HepG2 (cell line): ENCODE measurements at regions not wholly inside any gene's neighbourhood (a gene's known extent, or its start where the extent isn't known, plus 50 kb on each side); places are given as distances from the start of the nearest gene placed in this dataset.

ENCODE experiments used
- DDIT3 ChIP-seq: sonication (generic); formaldehyde crosslinking; IDR thresholded peaks from 2 replicates; pipeline ENCODE4 v1.4.0; 2020; ENCODE audit warnings: mild to moderate bottlenecking, missing genetic modification reagents
- FOXJ3 ChIP-seq: sonication (generic); formaldehyde crosslinking; IDR thresholded peaks from 2 replicates; pipeline ENCODE4 v1.4.0; 2020; ENCODE audit warnings: missing genetic modification reagents, mild to moderate bottlenecking, borderline replicate concordance
- JUND ChIP-seq: sonication (generic); formaldehyde crosslinking; IDR thresholded peaks from 2 replicates; pipeline ENCODE4 v1.8.0; 2022; ENCODE audit warnings: mild to moderate bottlenecking, missing genetic modification reagents
- NR1H2 ChIP-seq: sonication (generic); formaldehyde crosslinking; IDR thresholded peaks from 2 replicates; pipeline ENCODE4 v1.8.1; 2022; ENCODE audit warnings: low read depth, missing genetic modification reagents, borderline replicate concordance
- NR2F1 ChIP-seq, 2 experiments: fragments of 450-650 bp in 1 of 2; formaldehyde crosslinking in 1 of 2; IDR thresholded peaks; 2 replicates each; pipeline versions ENCODE4 v1.5.0 to v1.6.1; 2016 to 2020; ENCODE audit warnings: mild to moderate bottlenecking in 1 of 2, missing compliant biosample characterization in 1 of 2, missing genetic modification reagents in 1 of 2, moderate library complexity in 1 of 2
- PAXIP1 ChIP-seq: sonication (generic); formaldehyde crosslinking; conservative IDR thresholded peaks from 2 replicates; pipeline ENCODE4 v1.4.0; 2020; ENCODE audit warnings: mild to moderate bottlenecking, missing genetic modification reagents, moderate library complexity
- POLR2A ChIP-seq, 2 experiments: IDR thresholded peaks; 2 replicates each; pipeline ENCODE4 v1.6.1; 2011; ENCODE audit warnings: low read depth in 2 of 2, low read length in 2 of 2, mild to moderate bottlenecking in 1 of 2, moderate library complexity in 1 of 2; ENCODE audit not compliant: insufficient read depth in 1 of 2
- PPARG ChIP-seq: conservative IDR thresholded peaks from 2 replicates; pipeline ENCODE4 v1.6.1; 2016; ENCODE audit warnings: missing biosample characterization, missing genetic modification reagents
- SCMH1 ChIP-seq: sonication (generic); formaldehyde crosslinking; IDR thresholded peaks from 2 replicates; pipeline ENCODE4 v1.9.0; 2021; ENCODE audit warnings: missing genetic modification reagents, mild to moderate bottlenecking, borderline replicate concordance
- SNAI1 ChIP-seq: sonication (generic); formaldehyde crosslinking; IDR thresholded peaks from 2 replicates; pipeline ENCODE4 v1.5.0; 2020; ENCODE audit warnings: mild to moderate bottlenecking, missing genetic modification reagents, borderline replicate concordance
- TBL1XR1 ChIP-seq: fragments of 150-350 bp; IDR thresholded peaks from 2 replicates; pipeline ENCODE4 v1.6.1; 2014; ENCODE audit warnings: borderline replicate concordance, low read length; ENCODE audit not compliant: partially characterized antibody
- ZBTB8A ChIP-seq: sonication (generic); formaldehyde crosslinking; IDR thresholded peaks from 2 replicates; pipeline ENCODE4 v1.4.0; 2020; ENCODE audit warnings: mild to moderate bottlenecking, low read depth, missing genetic modification reagents, borderline replicate concordance
- ZNF12 ChIP-seq: sonication (generic); formaldehyde crosslinking; IDR thresholded peaks from 2 replicates; pipeline ENCODE4 v1.5.0; 2020; ENCODE audit warnings: missing genetic modification reagents
- ZNF274 ChIP-seq: sonication (generic); formaldehyde crosslinking; IDR thresholded peaks from 2 replicates; pipeline ENCODE4 v1.5.1; 2020; ENCODE audit warnings: mild to moderate bottlenecking, missing genetic modification reagents
- ZNF644 ChIP-seq: IDR thresholded peaks from 2 replicates; pipeline ENCODE4 v1.6.1; 2016; ENCODE audit warnings: low read depth
- ZNF850 ChIP-seq: sonication (generic); formaldehyde crosslinking; conservative IDR thresholded peaks from 2 replicates; pipeline ENCODE4 v1.9.0; 2021; ENCODE audit warnings: mild to moderate bottlenecking, missing genetic modification reagents
- ZNF883 ChIP-seq: sonication (generic); formaldehyde crosslinking; IDR thresholded peaks from 2 replicates; pipeline ENCODE4 v1.5.1; 2020; ENCODE audit warnings: mild to moderate bottlenecking, missing genetic modification reagents; ENCODE audit errors: not compliant biosample characterization
- TF ChIP-seq, protein P1 (sequence below): sonication (generic); formaldehyde crosslinking; IDR thresholded peaks from 2 replicates; pipeline ENCODE4 v1.4.0; 2020; ENCODE audit warnings: missing genetic modification reagents
- TF ChIP-seq, protein P2 (sequence below), 2 experiments: sonication (generic) in 1 of 2; formaldehyde crosslinking in 1 of 2; IDR thresholded peaks; 2 replicates each; pipeline versions ENCODE4 v1.5.1 to v1.6.1; 2011 to 2020; ENCODE audit warnings: borderline replicate concordance in 1 of 2, low read depth in 1 of 2, low read length in 1 of 2, mild to moderate bottlenecking in 1 of 2, missing genetic modification reagents in 1 of 2, moderate library complexity in 1 of 2

GRCh38 chr12:124374567-124374966 is 79.7 kb downstream of the RFLNA start (continued):
- TF ChIP-seq ZBTB8A, result no peak
- TF ChIP-seq FOXJ3, result no peak
- TF ChIP-seq ZNF274 (CRISPR knock-in tag), result 0 out of 2 replicates have a peak, but pooled peaks have one; percentile 52
- no peak for TF ChIP-seq ZNF883 (CRISPR knock-in tag)
- no peak for TF ChIP-seq ZNF12
- peak; percentile 39 for TF ChIP-seq TBL1XR1
- peak; percentile 58 for TF ChIP-seq PAXIP1
- no peak for TF ChIP-seq SCMH1
- TF ChIP-seq NR2F1 (CRISPR knock-in tag; IDR thresholded peaks at IDR 0.05), result peak in 1 of 2 experiments; percentile 52; a peak in 2 of 4 replicates
- no peak for TF ChIP-seq PPARG (CRISPR knock-in tag)
- TF ChIP-seq DDIT3, result no peak
- TF ChIP-seq, protein P1, sequence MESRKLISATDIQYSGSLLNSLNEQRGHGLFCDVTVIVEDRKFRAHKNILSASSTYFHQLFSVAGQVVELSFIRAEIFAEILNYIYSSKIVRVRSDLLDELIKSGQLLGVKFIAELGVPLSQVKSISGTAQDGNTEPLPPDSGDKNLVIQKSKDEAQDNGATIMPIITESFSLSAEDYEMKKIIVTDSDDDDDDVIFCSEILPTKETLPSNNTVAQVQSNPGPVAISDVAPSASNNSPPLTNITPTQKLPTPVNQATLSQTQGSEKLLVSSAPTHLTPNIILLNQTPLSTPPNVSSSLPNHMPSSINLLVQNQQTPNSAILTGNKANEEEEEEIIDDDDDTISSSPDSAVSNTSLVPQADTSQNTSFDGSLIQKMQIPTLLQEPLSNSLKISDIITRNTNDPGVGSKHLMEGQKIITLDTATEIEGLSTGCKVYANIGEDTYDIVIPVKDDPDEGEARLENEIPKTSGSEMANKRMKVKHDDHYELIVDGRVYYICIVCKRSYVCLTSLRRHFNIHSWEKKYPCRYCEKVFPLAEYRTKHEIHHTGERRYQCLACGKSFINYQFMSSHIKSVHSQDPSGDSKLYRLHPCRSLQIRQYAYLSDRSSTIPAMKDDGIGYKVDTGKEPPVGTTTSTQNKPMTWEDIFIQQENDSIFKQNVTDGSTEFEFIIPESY (CRISPR knock-in tag), result no peak
- TF ChIP-seq, protein P2, sequence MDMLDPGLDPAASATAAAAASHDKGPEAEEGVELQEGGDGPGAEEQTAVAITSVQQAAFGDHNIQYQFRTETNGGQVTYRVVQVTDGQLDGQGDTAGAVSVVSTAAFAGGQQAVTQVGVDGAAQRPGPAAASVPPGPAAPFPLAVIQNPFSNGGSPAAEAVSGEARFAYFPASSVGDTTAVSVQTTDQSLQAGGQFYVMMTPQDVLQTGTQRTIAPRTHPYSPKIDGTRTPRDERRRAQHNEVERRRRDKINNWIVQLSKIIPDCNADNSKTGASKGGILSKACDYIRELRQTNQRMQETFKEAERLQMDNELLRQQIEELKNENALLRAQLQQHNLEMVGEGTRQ (IDR thresholded peaks at IDR 0.05; ENCODE audit: low read depth, low read length), result no peak
- TF ChIP-seq, protein P2 (CRISPR knock-in tag; IDR thresholded peaks at IDR 0.05; ENCODE audit: borderline replicate concordance), result no peak
- TF ChIP-seq ZNF644 (CRISPR knock-in tag), result no peak
- TF ChIP-seq NR1H2 (CRISPR knock-in tag), result peak; percentile 97
- TF ChIP-seq POLR2A (IDR thresholded peaks at IDR 0.05; ENCODE audit: insufficient read depth in 1 of 2, low read depth in 2 of 2, low read length in 2 of 2), result no peak
- TF ChIP-seq JUND (CRISPR knock-in tag), result no peak
- TF ChIP-seq ZNF850, result no peak
- no peak for TF ChIP-seq SNAI1 (CRISPR knock-in tag)
